ENCODE measurements at regions not wholly inside any gene's neighbourhood (a gene's known extent, or its start where the extent isn't known, plus 50 kb on each side); places are given as distances from the start of the nearest gene placed in this dataset.

DNA sequence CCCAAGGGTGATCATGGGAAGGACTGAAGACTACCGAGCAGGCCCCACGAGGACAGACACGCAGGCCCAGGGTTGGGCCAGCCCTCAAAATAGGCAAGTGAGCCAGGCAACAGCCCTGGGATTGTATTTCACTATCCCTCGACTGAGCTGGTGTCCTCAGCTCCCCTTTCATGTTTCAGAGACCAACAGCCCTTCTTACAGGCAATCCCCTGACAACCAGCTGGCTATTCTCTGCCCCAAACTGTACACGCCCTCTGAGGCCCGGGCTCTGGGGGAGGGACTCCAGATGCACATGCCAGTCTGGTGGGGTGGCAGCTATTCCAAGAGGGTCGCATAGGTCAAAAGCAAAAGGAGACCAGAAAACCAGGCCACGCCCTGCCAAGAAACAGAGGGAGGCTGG is 243.0 kb downstream of the TOMM20 start:
- CTCF ChIA-PET: no interaction called here
- Mint-ChIP-seq H3K36me3 (ENCODE audit: low read depth) (no peaks in the 10 kb centered on the region), H3K27me3 (peaks cover 2% of the 10 kb centered on the region), H3K4me3 (no peak overlapping the region), H3K9me3 (no peaks in the 10 kb centered on the region), H3K4me1 (ENCODE audit: low read depth) (peaks cover 26% of the 10 kb centered on the region), H3K27ac (no peak overlapping the region)
- ATAC-seq: no peak
- intact Hi-C loops (cut with micrococcal nuclease): no loop called here
- POLR2A ChIA-PET: no interaction called here
- DNase-seq: no peak
- TF ChIP-seq, protein P1, sequence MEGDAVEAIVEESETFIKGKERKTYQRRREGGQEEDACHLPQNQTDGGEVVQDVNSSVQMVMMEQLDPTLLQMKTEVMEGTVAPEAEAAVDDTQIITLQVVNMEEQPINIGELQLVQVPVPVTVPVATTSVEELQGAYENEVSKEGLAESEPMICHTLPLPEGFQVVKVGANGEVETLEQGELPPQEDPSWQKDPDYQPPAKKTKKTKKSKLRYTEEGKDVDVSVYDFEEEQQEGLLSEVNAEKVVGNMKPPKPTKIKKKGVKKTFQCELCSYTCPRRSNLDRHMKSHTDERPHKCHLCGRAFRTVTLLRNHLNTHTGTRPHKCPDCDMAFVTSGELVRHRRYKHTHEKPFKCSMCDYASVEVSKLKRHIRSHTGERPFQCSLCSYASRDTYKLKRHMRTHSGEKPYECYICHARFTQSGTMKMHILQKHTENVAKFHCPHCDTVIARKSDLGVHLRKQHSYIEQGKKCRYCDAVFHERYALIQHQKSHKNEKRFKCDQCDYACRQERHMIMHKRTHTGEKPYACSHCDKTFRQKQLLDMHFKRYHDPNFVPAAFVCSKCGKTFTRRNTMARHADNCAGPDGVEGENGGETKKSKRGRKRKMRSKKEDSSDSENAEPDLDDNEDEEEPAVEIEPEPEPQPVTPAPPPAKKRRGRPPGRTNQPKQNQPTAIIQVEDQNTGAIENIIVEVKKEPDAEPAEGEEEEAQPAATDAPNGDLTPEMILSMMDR (IDR thresholded peaks at IDR 0.05): no peak

DNA sequence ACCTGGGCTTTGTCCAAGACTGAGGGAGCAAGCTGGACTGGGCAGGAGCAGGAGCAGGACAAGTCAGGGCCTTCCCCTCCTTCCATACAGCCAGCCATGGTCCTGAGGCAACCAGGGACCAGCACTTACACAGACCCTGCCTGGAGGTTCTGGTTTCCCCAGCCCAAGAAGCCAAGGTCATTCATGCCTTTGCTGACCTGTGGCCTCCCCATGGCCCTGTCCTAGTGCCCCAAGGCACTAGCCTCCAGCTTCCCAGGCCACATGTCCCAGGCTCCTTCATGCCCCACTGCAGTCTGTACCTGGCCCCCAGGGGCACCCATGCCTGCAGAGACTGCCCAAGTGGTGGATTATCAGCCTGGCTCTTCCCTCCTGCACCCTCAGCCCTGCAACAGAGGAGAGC is 243.9 kb downstream of the TOMM20 start:
- ChIA-PET CTCF (no interaction called here), POLR2A (no interaction called here)
- DNase-seq: no peak
- Mint-ChIP-seq H3K36me3 (ENCODE audit: low read depth) (no peaks in the 10 kb centered on the region), H3K27ac (no peak overlapping the region), H3K4me3 (no peak overlapping the region), H3K9me3 (no peaks in the 10 kb centered on the region), H3K4me1 (ENCODE audit: low read depth) (peaks cover 32% of the 10 kb centered on the region), H3K27me3 (peaks cover 2% of the 10 kb centered on the region)
- intact Hi-C loops (cut with micrococcal nuclease): no loop called here
- no peak for ATAC-seq
- TF ChIP-seq, protein P1 (IDR thresholded peaks at IDR 0.05): no peak

DNA sequence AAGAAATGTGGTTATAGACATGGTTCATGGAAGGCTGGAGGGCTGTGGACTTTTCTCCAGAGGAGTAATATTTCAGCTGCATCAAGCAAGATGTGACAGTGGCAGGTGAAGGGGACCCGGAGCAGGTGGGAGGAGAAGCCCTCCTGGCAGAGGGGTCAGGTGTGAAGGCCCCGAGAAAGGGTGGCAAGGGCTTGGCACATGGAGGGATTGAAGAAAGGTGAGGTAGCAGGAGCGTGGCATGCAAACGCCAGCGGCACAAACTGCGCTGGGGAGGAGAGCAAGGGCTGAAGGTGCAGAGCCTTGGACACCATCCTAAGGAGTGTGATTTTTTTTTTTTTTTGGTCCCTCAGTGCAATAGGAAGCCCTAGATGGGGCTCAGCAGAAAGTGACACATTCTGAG is 244.6 kb downstream of the TOMM20 start:
- TF ChIP-seq, protein P1 (IDR thresholded peaks at IDR 0.05): no peak
- peaks cover 2% of the 10 kb centered on the region for H3K27me3 Mint-ChIP-seq
- H3K4me1 Mint-ChIP-seq (ENCODE audit: low read depth): peaks cover 39% of the 10 kb centered on the region
- DNase-seq (no peak), ATAC-seq (no peak)
- no peak overlapping the region for H3K4me3 Mint-ChIP-seq
- intact Hi-C loops (cut with micrococcal nuclease): no loop called here
- ChIA-PET POLR2A (no interaction called here), CTCF (no interaction called here)
- no peaks in the 10 kb centered on the region for H3K9me3 Mint-ChIP-seq
- no peaks in the 10 kb centered on the region for H3K36me3 Mint-ChIP-seq (ENCODE audit: low read depth)
- H3K27ac Mint-ChIP-seq: no peak overlapping the region

DNA sequence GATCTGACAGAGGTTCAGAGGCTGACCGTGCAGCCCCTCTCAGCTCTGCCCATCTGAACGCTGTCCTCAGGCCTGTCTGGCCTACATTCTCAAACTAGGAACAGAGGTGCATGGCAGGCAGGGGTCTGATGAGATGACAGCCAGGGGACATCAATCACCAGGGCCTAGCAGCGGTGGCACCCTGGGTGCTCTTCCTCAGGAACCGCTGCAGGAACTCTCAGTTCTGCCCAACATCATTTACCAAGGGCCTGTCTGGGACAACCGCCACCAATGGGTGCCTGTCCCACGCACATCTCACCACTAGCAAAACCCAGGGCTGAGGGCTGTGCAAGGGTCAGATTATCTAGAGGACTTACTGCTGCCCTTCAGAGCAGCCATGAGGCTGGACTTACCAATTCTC is 245.7 kb downstream of the TOMM20 start:
- Mint-ChIP-seq H3K9me3 (no peaks in the 10 kb centered on the region), H3K4me1 (ENCODE audit: low read depth) (peaks cover 40% of the 10 kb centered on the region), H3K4me3 (no peak overlapping the region), H3K27ac (no peak overlapping the region), H3K27me3 (peaks cover 2% of the 10 kb centered on the region), H3K36me3 (ENCODE audit: low read depth) (no peaks in the 10 kb centered on the region)
- intact Hi-C loops (cut with micrococcal nuclease): loop anchor here (2.0 kb wide), 1 partner anchor 44 kb away; no protein-coding TSS in a partner anchor
- ChIA-PET CTCF (no interaction called here), POLR2A (no interaction called here)
- TF ChIP-seq, protein P1 (IDR thresholded peaks at IDR 0.05): no peak
- DNase-seq: no peak
- ATAC-seq: no peak

DNA sequence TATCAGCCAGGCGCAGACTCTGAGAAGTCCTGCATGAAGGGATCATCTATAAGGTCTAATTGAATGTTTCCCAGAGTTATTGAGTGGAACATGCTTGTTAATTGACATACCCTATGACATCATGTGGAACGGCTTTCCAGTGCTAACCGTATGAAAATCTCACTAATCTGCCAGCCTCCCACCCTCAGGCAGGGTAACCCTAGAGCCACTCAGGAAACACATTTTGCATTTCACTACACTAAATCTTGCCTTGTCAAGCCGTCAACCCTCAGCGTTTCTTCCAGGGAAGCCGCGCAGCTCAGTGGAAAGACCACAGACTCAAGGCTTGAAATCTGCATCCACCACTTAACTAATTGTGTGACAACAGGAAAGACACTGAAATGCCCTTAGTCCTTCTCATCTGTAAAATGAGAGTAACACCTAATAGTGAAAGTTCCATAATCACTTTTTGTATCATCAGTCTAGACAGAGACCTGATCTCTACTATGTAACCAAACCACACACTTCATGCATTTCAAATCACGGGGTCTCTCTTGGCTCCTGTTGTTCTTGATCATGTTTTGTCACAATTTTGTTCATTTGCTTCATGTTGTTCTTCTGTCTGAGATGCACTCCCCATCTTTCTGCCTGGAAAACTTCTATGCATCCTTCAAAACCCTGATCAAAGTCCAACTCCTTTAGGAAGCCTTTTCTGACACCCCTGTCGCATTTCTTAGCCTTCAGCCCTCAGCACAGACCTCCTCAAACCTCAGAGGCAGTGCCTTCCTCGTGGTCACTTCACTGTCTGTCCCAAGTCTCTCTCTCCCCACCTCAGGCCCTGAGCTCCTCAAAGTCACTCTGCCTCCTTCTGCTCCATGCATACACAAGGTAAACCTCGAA is 246.5 kb downstream of the TOMM20 start:
- H3K36me3 Mint-ChIP-seq (ENCODE audit: low read depth): no peaks in the 10 kb centered on the region
- DNase-seq (peak; percentile 53), ATAC-seq (peak; percentile 81)
- ChIA-PET CTCF (no interaction called here), POLR2A (interaction anchor here (1.4 kb wide), 1 partner anchor 12 kb away, joined by 3 read pairs; no protein-coding TSS in a partner anchor)
- no peaks in the 10 kb centered on the region for H3K9me3 Mint-ChIP-seq
- H3K4me1 Mint-ChIP-seq (ENCODE audit: low read depth): peaks cover 44% of the 10 kb centered on the region
- H3K27ac Mint-ChIP-seq: peak overlapping the region; percentile 64
- intact Hi-C loops (cut with micrococcal nuclease): loop anchor here (2.0 kb wide), 1 partner anchor 45 kb away; no protein-coding TSS in a partner anchor
- TF ChIP-seq, protein P1 (IDR thresholded peaks at IDR 0.05): no peak
- no peak overlapping the region for H3K4me3 Mint-ChIP-seq
- H3K27me3 Mint-ChIP-seq: peaks cover 2% of the 10 kb centered on the region

Data from activated CD8-positive, alpha-beta T cell treated with anti-CD3 and anti-CD28 coated beads for 36 hours (primary cell).